ENCODE measurements at regions not wholly inside any gene's neighbourhood (a gene's known extent, or its start where the extent isn't known, plus 50 kb on each side); places are given as distances from the start of the nearest gene placed in this dataset.

DNA sequence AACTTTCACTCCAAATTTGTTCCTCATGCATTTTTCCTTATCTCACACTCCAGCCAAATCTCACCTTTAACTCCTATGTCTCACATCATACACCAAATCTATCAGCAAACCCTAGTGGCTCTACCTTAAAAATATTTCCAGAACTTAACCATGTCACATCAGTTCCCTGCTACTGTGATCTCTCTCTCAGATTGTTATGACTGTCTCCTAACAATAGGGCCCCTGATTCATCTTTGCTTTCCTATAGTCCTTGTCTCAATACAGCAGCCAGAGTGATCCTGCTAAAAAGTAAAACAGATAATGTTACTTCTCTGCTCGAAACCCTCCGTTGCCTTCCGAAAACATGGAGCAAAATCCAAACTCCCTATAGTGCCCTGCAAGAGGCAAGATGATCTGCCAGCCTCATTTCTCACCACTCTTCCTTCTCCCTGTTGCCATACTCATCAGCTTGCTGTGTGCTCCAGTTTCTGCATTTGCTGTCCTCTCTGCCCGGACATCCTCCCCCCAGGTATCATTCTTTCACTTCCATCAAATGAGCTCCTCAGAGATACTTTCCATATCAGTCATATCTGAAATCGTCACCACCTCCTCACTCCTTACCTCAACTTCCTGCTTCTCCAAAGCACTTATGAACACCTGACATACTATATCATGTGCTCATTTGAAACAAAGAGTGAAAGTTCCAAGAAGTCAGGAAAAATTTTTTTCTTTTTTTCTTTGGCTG, 293.4 kb upstream of the NR3C2 start:
- no peak for DNase-seq
- Histone ChIP-seq H3K9me3 (no peaks in the 10 kb centered on the region), H3K4me3 (no peak overlapping the region), H3K36me3 (no peaks in the 10 kb centered on the region), H3K4me1 (no peaks in the 10 kb centered on the region), H3K27ac (no peak overlapping the region), H3K27me3 (ENCODE audit: low read depth) (no peaks in the 10 kb centered on the region)
- TF ChIP-seq, protein P1, sequence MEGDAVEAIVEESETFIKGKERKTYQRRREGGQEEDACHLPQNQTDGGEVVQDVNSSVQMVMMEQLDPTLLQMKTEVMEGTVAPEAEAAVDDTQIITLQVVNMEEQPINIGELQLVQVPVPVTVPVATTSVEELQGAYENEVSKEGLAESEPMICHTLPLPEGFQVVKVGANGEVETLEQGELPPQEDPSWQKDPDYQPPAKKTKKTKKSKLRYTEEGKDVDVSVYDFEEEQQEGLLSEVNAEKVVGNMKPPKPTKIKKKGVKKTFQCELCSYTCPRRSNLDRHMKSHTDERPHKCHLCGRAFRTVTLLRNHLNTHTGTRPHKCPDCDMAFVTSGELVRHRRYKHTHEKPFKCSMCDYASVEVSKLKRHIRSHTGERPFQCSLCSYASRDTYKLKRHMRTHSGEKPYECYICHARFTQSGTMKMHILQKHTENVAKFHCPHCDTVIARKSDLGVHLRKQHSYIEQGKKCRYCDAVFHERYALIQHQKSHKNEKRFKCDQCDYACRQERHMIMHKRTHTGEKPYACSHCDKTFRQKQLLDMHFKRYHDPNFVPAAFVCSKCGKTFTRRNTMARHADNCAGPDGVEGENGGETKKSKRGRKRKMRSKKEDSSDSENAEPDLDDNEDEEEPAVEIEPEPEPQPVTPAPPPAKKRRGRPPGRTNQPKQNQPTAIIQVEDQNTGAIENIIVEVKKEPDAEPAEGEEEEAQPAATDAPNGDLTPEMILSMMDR (IDR thresholded peaks at IDR 0.05) = no peak
- intact Hi-C loops (cut with DNase I) = no loop called here
- ATAC-seq = no peak

DNA sequence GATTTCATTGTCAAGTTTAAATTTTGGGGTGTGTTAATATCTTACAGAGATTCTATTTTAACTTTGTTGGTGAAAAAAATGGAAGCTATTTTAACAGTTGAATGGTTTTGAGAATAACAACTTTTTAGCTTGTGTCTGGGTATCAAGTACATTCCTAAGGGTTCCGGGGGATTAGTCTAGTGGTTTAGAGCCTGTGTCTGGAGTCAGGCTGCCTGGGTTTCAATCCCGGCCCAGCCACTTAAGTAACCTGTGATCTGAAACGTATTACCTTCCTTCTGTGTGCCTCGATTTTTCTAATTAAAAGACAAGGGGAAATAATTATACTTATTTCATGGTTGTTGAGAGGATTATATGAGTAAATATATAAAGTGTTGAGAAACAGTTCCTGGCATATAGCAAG, 288.6 kb upstream of the NR3C2 start:
- Histone ChIP-seq H3K9me3 (no peaks in the 10 kb centered on the region), H3K4me1 (no peaks in the 10 kb centered on the region), H3K27ac (no peak overlapping the region), H3K36me3 (no peaks in the 10 kb centered on the region), H3K27me3 (ENCODE audit: low read depth) (no peaks in the 10 kb centered on the region), H3K4me3 (no peak overlapping the region)
- no peak for DNase-seq
- intact Hi-C loops (cut with DNase I) = no loop called here
- ATAC-seq = no peak
- TF ChIP-seq, protein P1 (IDR thresholded peaks at IDR 0.05) = no peak

DNA sequence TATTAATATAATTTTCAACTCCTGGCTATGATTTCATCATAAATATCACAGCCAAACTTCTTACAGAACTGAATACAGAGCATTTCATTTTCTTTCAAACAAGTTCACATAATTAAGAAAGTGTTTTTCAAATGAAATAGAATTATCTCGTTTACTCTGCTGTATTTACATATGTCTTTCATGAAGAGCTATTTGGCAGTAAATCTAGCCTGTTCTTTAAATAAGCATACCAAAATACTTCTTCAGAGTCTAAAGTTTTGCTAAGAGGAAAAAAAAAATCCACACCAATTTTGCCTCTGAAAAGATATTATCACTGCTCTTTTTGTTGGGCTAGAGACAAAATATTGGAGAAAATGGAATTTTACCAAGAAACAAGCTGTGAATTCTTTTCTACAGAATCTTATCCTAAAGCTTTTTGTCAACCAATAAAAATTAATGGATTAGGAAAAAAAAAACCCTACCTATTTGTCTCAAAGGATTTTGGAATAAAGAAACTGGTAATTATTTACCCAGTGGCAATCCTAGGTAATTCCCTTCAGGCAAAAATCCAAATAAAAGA, 287.9 kb upstream of the NR3C2 start:
- DNase-seq (no peak), ATAC-seq (no peak)
- H3K36me3 ChIP-seq = no peaks in the 10 kb centered on the region
- no peaks in the 10 kb centered on the region for H3K27me3 ChIP-seq (ENCODE audit: low read depth)
- no peak overlapping the region for H3K27ac ChIP-seq
- H3K9me3 ChIP-seq = no peaks in the 10 kb centered on the region
- TF ChIP-seq, protein P1 (IDR thresholded peaks at IDR 0.05) = no peak
- H3K4me3 ChIP-seq = no peak overlapping the region
- no peaks in the 10 kb centered on the region for H3K4me1 ChIP-seq
- intact Hi-C loops (cut with DNase I) = no loop called here

GRCh38 chr4:148717988-148718387, 275.8 kb upstream of the NR3C2 start:
- no peaks in the 10 kb centered on the region for H3K27me3 ChIP-seq (ENCODE audit: low read depth)

DNA sequence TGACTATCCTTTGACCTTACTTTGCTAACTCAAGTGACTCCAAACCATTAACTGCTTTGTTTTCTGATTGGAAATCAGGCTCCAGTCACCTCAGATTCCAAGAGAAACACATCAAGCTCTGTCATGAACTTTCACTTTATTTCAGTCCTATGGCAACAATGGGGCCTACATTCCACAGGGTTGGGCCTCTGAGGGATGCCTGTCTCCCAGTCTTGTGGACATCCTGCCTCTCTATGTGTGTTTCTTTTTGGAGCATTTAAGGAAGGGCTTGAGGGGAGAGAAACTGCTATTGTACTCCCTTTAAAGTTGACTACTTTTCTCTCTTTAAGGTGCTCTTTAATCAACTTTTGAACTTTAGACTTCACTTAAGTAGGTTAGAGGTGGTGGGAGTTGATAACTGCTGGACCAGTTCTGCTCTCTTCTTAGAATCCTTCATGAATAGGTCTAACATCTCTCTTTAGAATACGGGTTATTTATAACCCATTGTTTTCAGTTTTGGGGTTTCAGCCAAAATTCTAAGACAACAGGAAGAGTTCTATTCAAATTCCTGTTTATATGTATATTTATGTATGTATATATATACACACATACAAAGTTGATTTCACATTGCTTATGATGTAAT, 274.3 kb upstream of the NR3C2 start:
- intact Hi-C loops (cut with DNase I) = no loop called here
- H3K27ac ChIP-seq = no peak overlapping the region
- TF ChIP-seq, protein P1 (IDR thresholded peaks at IDR 0.05) = no peak
- no peak for DNase-seq
- no peak for ATAC-seq
- no peaks in the 10 kb centered on the region for H3K4me1 ChIP-seq
- H3K27me3 ChIP-seq (ENCODE audit: low read depth) = no peaks in the 10 kb centered on the region
- H3K4me3 ChIP-seq = no peak overlapping the region
- no peaks in the 10 kb centered on the region for H3K36me3 ChIP-seq
- no peaks in the 10 kb centered on the region for H3K9me3 ChIP-seq

More at GRCh38 chr4:148717988-148718387, 275.8 kb upstream of the NR3C2 start:
- Histone ChIP-seq H3K27ac (no peak overlapping the region), H3K4me3 (no peak overlapping the region), H3K36me3 (no peaks in the 10 kb centered on the region), H3K9me3 (no peaks in the 10 kb centered on the region), H3K4me1 (no peaks in the 10 kb centered on the region)
- intact Hi-C loops (cut with DNase I) = no loop called here
- TF ChIP-seq, protein P1 (IDR thresholded peaks at IDR 0.05) = no peak
- ATAC-seq (no peak), DNase-seq (no peak)
